Psoas muscle (tissue), 7 donors: ENCODE measurements at regions not wholly inside any gene's neighbourhood (a gene's known extent, or its start where the extent isn't known, plus 50 kb on each side); places are given as distances from the start of the nearest gene placed in this dataset.

Experiments used
- ATAC-seq, 4 donors: fragments of 200-7000 bp; cut with Tn5 transposase; one replicate each; pipeline ENCODE4 v1.9.1; 2020; ENCODE audit warnings: moderate library complexity in 3 of 4, mild to moderate bottlenecking in 2 of 4
- DNase-seq, 2 donors: peaks; one replicate each; pipeline ENCODE4 v3.0.0-alpha.2; 2020
- H3K27ac ChIP-seq: fragments of 200-600 bp; one replicate; pipeline ENCODE4 v1.8.0; 2022
- H3K27me3 ChIP-seq, 3 donors: fragments of 200-600 bp in 1 of 3; one replicate each; pipeline versions ENCODE4 v1.6.1 to v1.8.0; 2013 to 2022; ENCODE audit warnings: low read length in 2 of 3, mild to moderate bottlenecking in 2 of 3, moderate library complexity in 1 of 3; ENCODE audit not compliant: insufficient read depth in 3 of 3
- H3K36me3 ChIP-seq, 2 donors: fragments of 200-600 bp in 1 of 2; one replicate each; pipeline versions ENCODE4 v1.6.1 to v1.8.0; 2013 to 2022; ENCODE audit warnings: low read depth in 1 of 2, mild to moderate bottlenecking in 1 of 2, moderate library complexity in 1 of 2; ENCODE audit not compliant: insufficient read depth in 1 of 2
- H3K4me1 ChIP-seq: fragments of 200-600 bp; one replicate; pipeline ENCODE4 v1.8.0; 2022
- H3K4me3 ChIP-seq: fragments of 200-600 bp; one replicate; pipeline ENCODE4 v1.8.0; 2022; ENCODE audit warnings: mild to moderate bottlenecking
- H3K9me3 ChIP-seq: fragments of 200-600 bp; one replicate; pipeline ENCODE4 v1.8.0; 2022
- CTCF ChIP-seq: fragments of 200-600 bp; IDR thresholded peaks from one replicate; pipeline ENCODE4 v1.8.0; 2022; ENCODE audit warnings: antibody characterized with exemption
- WGBS, 3 donors: extraction: QIAGEN DNeasy Blood & Tissue Kit; methylation state at CpG; one replicate each; pipeline versions ENCODE4 v1.1.6 to v1.1.7; 2013; 5-methylcytosine and 5-hydroxymethylcytosine counted together
- intact Hi-C, 2 donors: fragments of 100-400 bp; cut with DNase I; formaldehyde crosslinking; loops; one replicate each; pipeline versions ENCODE4 v1.11.0 to v1.14.2; 2022
- donor health status: healthy with polysubstance abuse.
- donor health status: DM: no; HTN: no; CAD: no; lungs with moderate emphysema.
- donor health status: Bipolar disorder and iron deficiency.
- donor health status: healthy.
- donor health status: DM: yes; HTN: yes; CAD: no.
- donor health status: DM: no; HTN: no; CAD: no.
- donor health status: DM: yes; HTN: yes; CAD: no.

- TF ChIP-seq CTCF = no peak
- whole genome bisulfite sequencing, 3 donors = 88 to 91% (median 90%) methylated on average over 11 of the region's 11 CpGs
- no peaks in the 10 kb centered on the region for H3K9me3 ChIP-seq
- no peak overlapping the region for H3K27ac ChIP-seq
- ATAC-seq (no peak), DNase-seq (peak in 1 of 2 donors; percentile 27)
- H3K4me3 ChIP-seq = no peak overlapping the region
- no peaks in the 10 kb centered on the region for H3K36me3 ChIP-seq
- intact Hi-C loops = no loop called here
- H3K27me3 ChIP-seq = no peaks in the 10 kb centered on the region
- no peaks in the 10 kb centered on the region for H3K4me1 ChIP-seq
Measured at GRCh38 chr16:66166490-66166889, 200.0 kb upstream of the CDH5 start.

DNA sequence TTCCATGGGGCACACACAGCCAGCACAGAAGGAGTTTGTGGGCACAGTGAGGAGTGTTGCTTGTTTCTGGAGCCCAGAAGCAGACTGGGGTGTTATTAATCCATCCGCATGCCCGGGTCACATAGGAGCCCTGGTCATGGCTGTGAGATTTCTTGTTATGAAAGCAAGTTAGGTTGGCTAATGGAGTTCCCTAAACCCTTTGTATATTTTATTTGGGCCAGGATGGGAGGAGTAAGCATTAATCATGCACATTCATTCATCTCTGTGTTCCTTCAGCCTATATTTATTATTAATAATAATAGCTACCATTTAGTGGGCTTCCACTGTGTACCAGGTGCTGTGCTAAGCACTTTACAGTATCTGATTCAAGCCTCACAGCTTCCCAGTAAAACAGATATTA lies 200.6 kb upstream of the CDH5 start:
- DNase-seq (no peak), ATAC-seq (no peak)
- Histone ChIP-seq H3K9me3 (no peaks in the 10 kb centered on the region), H3K27me3 (no peaks in the 10 kb centered on the region), H3K4me1 (no peaks in the 10 kb centered on the region), H3K36me3 (no peaks in the 10 kb centered on the region), H3K4me3 (no peak overlapping the region), H3K27ac (no peak overlapping the region)
- intact Hi-C loops = no loop called here
- no peak for TF ChIP-seq CTCF
- 50 to 93% (median 72%) methylated on average over 2 of the region's 2 CpGs for WGBS, 3 donors

GRCh38 chr16:66164581-66165247 lies 201.8 kb upstream of the CDH5 start:
- no peak for ATAC-seq
- WGBS, 3 donors = 59 to 75% (median 68%) methylated on average over 7 of the region's 7 CpGs

GRCh38 chr16:66162821-66163220 lies 203.7 kb upstream of the CDH5 start:
- Histone ChIP-seq H3K4me1 (no peaks in the 10 kb centered on the region), H3K4me3 (no peak overlapping the region), H3K36me3 (no peaks in the 10 kb centered on the region), H3K27ac (no peak overlapping the region), H3K9me3 (no peaks in the 10 kb centered on the region), H3K27me3 (no peaks in the 10 kb centered on the region)
- DNase-seq (no peak), ATAC-seq (no peak)
- 38 to 47% (median 46%) methylated on average over 5 of the region's 5 CpGs for WGBS, 3 donors
- TF ChIP-seq CTCF = no peak
- intact Hi-C loops = no loop called here

More at GRCh38 chr16:66164581-66165247, 201.8 kb upstream of the CDH5 start:
- no peaks in the 10 kb centered on the region for H3K4me1 ChIP-seq
- no peak overlapping the region for H3K27ac ChIP-seq
- intact Hi-C loops = no loop called here
- no peaks in the 10 kb centered on the region for H3K36me3 ChIP-seq
- TF ChIP-seq CTCF = no peak
- H3K27me3 ChIP-seq = no peaks in the 10 kb centered on the region
- no peaks in the 10 kb centered on the region for H3K9me3 ChIP-seq
- no peak for DNase-seq
- H3K4me3 ChIP-seq = no peak overlapping the region

GRCh38 chr16:66161942-66162341 lies 204.5 kb upstream of the CDH5 start:
- Histone ChIP-seq H3K27me3 (no peaks in the 10 kb centered on the region), H3K4me1 (no peaks in the 10 kb centered on the region), H3K27ac (no peak overlapping the region), H3K4me3 (no peak overlapping the region), H3K36me3 (no peaks in the 10 kb centered on the region), H3K9me3 (no peaks in the 10 kb centered on the region)
- TF ChIP-seq CTCF = no peak
- intact Hi-C loops = no loop called here
- DNase-seq (no peak), ATAC-seq (no peak)
- WGBS, 3 donors = 90 to 96% (median 90%) methylated on average over 8 of the region's 8 CpGs
